ENCODE measurements at regions not wholly inside any gene's neighbourhood (a gene's known extent, or its start where the extent isn't known, plus 50 kb on each side); places are given as distances from the start of the nearest gene placed in this dataset.
"Not testable (repeated sequence)": the region's sequence is repeated elsewhere in the genome, so short reads cannot be mapped to it uniquely, and the experiment has no call there.

DNA sequence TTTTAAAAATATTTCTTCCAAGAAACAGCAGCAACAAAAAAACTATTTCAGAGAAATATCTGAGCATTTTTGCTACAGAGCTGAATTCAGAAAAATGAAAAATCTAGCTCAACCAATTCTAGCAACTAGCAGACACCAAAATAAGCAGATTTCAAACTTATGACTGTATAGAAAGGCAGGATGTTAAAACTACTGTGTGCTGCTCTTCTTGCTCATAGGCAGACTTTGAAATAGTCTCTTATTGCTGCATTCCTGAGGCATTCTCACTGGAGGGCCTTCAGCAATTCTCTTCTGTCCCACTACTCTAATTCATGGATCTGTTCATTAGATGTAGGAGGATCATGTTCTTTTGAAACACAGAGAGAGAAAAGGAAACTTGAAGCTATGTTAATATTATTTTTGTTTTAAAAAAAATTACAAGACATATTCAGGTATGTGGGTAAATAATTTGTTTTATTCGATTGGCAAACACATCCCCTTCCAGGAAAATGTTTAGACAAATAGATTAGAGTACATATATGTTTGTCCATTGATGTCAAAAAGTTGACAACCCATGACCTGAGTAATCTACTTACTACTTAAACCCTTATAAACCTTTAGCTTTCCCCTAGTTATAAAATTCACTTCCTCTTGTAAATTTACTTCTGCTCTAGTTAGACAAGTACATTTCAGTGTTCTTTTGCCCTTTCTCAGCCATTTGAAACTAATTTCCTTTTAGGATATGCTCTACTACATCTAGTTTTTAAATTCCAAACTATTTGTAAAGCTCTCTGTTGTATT lies 428.2 kb upstream of the POT1 start:
- no peak for DNase-seq

DNA sequence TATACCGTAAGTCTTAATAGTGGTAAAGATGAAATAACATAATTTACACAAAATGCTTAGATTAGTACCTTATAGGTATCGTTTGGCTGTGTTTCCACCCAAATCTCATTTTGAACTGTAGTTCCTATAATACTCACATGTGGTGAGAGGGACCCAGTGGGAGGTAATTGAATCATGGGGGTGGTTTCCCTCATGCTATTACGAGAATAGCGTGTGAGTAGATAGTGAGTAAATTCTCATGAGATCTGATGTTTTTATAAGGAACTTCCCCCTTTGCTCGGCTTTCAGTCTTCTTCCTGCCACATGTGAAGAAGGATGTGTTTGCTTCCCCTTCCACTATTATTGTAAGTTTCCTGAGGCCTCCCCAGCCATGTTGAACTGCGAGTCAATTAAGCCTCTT lies 426.3 kb upstream of the POT1 start:
- no peak for DNase-seq

DNA sequence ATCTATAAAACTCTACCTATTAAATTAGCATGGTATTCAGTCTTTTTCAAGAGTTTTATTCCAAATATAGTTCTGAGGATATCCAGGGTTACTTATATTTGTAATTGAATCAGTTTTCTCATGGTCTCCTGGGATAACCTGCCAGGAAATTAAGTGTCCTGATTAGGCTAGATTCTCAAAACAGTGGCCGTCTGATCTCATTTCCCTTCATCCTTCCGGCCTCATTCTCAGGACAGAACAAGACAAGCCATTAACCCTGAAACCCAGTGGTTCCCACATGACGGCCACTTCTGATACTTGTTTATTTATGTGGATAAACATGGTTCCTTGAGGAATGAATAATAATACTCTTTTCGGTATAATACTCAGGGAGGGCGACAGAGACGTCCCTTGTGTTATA lies 417.6 kb upstream of the POT1 start:
- DNase-seq = no peak

DNA sequence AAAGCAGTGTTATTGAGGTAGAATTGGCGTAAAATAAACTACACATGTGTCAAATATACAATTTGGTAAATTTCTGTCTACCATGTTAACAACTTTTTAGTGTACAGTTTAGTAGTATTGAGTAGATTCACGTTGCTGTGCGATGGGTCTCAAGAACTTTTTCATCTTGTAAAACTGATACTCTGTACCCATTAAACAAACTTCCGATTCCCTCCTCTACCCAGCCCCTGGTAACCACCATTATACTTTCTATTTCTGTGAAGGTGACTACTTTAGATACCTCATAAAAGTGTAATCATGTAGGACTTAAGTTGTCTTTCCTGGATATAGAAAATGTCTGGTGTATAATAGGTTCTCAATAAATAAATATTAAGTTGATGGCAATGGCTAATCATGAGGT lies 408.5 kb upstream of the POT1 start:
- no peak for DNase-seq

DNA sequence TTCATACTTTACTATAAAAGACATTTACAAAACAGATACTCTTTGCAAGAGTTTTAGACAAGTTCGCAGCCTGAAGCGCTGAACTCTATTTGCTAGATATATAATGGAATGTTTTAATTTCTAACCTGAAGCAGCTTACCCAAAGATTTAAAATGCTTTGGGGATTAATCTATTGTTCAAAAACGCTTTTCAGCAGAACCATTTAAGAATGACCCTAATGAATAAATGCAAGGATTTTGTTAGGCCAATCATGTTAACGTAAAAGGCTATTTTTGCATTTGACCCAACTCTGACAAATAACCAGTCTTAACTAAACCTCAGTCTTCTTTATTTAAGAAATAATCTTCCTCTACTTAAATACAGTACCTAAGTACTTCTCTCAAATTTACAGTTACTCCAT lies 406.7 kb upstream of the POT1 start:
- DNase-seq = no peak

DNA sequence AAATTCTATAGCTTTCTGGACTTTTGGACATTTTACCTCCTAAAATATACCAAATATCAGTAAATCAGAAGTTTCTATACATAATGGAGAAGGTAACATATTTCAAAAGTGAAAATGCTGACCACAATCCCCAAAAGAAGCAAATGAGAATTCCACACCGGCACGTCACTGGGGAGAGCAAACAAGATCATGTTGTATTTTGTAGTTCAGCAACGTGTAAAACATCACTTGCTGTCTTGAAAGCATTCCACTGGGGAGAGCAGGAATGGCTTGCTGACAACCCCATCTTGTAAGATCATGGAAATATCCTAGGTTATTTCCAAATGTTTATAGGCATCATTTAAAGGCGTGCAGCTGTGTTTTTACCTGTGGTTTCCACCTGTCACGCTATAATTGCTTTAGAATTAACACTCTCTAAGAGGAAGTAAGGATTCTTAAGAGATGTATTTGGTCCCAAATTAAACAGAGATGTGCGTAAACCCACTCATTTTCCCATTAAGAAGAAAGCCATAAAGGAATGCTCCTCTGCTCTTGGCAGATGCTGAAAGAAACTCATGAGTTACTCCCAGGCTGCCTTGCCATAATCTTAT lies 397.1 kb upstream of the POT1 start:
- DNase-seq = no peak

DNA sequence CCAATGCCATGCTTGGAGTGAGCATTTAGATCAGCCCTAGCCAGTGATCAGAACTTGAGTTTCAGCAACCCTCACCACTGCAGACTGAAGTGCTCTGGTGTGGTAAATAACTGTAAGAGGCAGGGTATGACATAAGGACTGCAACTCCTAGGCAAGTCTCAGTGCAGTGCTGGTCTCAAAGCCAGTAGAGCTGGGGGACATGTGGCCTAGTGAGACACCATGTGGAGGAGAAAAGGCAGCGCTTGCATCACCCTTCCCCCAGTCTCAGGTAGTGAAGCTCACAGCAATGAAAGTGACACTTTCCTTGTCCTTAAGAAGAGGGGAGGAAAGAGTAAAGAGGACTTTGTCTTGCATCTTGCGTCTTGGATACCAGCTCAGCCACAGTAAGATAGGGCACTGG lies 386.8 kb upstream of the POT1 start:
- no peak for DNase-seq

DNA sequence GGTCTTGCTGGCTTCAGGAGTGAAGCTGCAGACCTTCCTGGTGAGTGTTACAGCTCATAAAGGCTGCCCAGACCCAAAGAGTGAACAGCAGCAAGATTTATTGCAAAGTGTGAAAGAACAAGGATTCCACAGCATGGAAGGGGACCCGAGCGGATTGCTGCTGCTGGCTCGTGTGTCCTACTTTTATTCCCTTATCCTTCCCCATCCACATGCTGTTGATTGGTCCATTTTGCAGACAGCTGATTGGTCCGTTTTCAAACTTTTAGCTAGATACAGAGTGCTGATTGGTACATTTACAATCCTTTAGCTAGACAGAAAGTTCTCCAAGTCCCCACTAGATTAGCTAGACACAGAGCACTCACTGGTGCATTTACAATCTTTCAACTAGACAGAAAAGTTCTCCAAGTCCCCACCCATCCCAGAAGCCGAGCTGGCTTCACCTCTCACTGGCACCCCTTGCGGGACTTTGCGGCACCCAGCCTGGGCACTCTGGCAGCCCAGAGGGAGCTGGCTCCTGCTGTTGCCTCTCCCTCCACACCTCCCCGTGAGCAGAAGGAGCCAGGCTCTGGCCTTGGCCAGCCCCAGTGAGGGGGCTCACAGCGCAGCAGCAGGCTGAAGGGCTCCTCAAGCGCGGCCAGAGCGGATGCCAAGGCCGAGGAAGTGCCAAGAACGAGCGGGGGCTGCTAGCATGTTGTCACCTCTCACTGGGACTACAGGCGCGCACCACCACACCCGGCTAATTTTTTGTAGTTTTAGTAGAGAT lies 369.6 kb upstream of the POT1 start:
- DNase-seq = no peak

DNA sequence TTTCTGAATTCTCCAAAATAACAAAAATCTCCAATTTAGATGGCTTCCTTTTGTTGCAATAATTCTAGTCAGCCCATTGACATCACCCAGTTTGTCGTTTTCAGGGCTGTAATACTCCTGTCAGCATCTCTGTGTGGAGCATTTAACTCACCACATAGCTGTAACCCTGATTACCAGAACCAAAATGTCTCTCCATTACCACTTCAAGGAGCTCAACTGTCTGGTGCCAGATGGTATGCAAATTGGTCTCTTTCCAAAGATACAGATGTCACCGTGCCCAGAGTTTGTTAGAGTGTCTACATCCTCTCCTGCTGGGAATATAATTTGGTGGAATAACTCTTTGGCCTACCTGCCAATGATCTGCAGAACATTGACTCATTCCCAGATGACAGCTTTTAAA lies 350.3 kb upstream of the POT1 start:
- no peak for DNase-seq

DNA sequence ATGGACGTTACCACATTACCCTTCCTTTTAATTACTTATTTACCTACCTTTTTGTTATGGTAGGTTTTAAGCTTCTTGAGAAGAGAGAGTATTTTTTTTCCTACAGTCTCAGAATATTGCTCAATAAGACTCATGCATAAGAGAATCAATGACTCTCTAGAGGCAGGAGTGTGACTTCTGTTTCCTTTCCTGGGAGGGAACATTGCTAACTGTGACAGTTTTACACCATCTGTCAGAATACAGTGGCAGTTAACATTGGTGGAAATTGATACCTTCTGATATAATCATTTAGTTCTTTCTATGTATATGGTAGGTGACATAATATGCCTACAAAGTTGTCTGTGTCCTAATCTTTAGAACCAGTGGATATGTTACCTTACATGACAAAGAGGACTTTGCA lies 348.7 kb upstream of the POT1 start:
- no peak for DNase-seq

DNA sequence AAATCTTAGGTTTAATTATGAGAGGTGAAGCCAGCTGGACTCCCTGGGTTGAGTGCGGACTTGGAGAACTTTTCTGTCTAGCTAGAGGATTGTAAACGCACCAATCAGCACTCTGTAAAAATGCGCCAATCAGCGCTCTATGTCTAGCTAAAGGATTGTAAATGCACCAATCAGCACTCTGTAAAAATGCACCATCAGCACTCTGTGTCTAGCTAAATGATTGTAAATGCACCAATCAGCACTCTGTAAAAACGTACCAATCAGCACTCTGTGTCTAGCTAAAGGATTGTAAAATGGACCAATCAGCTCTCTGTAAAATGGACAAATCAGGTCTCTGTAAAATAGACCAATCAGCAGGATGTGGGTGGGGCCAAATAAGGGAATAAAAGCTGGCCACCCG lies 345.1 kb upstream of the POT1 start:
- DNase-seq = not testable (repeated sequence)

DNA sequence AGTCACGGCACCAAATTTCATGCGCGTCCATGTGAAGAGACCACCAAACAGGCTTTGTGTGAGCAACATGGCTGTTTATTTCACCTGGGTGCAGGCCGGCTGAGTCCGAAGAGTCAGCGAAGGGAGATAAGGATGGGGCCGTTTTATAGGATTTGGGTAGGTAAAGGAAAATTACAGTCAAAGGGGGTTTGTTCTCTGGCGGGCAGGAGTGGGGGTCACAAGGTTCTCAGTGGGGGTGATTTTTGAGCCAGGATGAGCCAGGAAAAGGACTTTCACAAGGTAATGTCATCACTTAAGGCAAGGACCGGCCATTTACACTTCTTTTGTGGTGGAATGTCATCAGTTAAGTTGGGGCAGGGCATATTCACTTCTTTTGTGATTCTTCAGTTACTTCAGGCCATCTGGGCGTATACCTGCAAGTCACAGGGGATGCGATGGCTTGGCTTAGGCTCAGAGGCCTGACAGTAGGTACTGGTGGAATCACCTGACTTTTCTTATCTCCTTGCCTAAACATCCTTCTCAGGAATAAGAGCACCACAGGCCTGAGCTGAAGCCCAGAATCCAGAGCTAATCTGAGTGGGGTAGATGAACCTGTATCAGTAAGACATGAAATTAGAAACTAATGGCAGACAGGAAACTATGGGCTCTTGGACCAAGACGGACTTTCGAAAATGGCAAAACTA lies 334.7 kb upstream of the POT1 start:
- DNase-seq = not testable (repeated sequence)

DNA sequence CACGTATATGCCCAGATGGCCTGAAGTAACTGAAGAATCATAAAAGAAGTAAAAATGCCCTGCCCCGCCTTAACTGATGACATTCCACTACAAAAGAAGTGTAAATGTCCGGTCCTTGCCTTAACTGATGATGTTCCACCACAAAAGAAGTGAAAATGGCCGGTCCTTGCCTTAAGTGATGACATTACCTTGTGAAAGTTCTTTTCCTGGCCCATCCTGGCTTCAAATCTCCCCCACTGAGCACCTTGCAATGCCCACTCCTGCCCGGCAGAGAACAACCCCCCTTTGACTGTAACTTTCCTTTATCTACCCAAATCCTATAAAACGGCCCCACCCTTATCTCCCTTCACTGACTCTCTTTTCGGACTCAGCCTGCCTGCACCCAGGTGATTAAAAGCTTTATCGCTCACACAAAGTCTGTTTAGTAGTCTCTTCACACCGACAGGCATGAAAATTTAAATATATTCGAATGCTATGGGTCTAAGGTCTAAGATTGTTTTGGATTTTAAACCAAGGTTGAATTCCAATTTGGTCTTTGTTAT lies 329.3 kb upstream of the POT1 start:
- DNase-seq = not testable (repeated sequence)

DNA sequence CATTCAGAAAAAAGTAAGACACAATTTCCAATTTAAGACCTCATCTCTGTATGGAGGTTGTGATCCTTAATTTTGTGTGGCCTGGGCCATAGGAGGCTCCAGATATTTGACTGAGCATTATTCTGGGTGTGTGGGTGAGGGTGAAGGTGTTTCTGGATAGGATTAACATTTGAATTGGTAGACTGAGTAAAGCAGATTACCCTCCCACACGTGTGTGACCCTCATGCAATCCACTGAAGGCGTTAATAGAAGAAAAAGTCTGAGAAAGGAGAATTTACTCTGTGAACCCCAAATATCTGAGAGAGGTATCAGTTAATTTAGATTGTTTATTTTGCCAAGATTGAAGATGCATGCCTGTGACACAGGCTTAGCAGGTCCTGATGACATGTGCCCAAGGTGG lies 328.0 kb upstream of the POT1 start:
- DNase-seq = no peak

DNA sequence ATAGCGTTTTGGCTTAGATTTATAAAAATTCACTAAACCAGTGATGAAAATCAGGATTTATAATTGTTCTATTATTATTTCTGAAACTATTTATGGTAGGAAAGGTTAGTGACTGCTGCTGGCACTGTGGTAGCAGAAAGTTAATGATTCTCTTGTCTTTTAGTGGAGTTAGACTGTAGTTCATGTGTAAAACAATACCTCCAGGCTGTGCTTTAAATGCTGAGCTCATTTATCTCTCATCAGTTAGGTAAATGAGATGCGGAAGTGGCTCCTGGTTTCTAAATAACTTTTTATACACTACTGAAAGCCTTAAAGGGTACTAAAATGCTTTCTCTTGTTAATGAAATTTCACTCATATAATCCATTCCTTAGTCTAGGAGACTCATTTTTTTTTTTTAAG lies 326.8 kb upstream of the POT1 start:
- no peak for DNase-seq

DNA sequence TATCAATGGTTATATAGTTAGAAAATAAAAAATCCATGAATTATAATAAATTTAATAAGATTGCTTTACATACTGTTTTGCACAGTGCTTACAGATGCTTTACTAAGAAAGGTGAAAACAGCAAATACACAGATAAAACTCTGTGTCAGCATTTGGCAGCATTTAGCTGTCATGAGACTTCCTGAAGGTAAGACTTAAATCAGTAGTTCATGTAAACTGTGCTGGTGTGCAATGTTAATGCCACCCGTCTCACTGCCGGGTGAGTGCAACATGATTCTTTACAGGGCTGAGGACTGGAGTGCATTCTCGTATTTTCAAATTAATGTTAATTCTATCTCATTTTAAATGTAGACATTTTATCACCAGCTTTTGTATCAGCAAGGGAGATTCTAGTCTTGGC lies 326.2 kb upstream of the POT1 start:
- DNase-seq = no peak

DNA sequence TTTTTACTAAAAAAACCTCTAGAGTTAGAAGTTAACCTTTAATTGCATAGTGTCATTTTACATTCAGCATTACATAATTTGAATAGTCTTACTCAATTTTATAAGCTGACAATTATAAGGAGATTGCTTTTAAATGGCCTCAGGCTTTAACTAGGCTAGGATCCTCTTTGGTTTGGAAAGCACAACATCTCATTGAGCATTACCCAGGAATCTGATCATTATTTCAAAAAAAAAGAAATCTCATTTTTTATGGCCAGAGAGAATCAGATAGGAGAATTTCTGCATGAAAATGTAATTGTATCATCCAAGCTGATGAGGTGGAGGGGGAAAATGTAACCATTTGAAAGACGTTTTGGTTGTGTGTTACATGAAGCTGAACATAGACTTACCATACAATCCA lies 324.9 kb upstream of the POT1 start:
- DNase-seq = no peak

DNA sequence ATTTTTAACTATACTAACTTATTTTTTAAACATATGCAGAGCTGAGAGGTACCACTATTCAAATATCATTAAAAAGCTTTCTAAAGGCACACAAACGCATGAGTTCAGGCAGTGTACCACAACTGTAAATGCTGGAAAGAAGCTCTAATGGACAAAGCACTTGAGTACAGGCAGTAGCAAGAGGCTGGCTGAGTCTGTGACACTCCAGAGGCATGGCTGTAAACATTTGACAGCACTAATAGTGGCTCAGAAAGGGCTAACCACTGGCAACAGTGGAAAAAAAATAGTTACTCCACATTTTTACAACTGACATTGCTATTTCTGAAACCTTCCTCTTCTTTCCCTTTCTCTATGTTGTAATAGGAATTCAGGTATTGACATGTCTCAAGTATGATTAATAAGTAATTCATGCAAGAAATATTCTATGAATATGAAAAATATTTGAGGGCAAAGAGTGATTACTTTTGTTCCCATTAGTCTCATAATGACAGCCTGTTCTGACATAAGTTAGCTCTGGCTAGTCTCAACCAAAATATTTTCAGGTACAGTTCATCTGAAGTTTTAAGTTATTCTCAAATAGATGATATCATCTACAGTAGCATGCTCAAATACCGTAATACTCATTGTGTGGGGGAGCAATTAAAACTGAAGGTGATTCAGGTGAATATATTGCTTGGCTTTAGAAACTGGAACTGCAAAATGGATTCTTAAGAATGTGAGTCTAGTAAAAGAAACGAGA lies 324.0 kb upstream of the POT1 start:
- DNase-seq = no peak

DNA sequence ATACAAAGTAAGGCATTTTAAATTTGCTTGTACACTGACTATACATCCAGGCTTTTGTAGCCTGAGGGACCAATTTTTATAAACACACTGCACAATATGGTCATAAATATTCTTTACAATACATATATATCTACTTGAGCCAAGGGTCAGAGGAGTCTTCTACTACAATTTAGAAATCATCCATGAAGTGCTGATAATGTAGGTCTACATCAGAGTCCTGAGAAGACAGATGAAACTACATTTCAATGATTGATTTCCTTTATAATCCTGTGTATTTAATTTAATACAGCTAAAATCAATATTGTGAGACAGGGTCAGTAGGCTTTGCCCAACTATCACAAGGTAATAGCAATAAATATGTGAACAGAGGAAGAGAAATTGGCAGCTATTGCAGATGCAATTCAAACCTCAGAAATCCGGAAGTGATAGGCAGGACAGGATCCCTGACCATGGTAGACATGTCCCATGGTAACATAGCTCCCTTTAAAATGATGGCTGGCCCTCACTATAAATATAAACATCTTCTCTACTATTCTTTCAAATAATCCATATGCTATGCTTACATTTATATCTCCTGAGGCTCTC lies 318.0 kb upstream of the POT1 start:
- DNase-seq = no peak

DNA sequence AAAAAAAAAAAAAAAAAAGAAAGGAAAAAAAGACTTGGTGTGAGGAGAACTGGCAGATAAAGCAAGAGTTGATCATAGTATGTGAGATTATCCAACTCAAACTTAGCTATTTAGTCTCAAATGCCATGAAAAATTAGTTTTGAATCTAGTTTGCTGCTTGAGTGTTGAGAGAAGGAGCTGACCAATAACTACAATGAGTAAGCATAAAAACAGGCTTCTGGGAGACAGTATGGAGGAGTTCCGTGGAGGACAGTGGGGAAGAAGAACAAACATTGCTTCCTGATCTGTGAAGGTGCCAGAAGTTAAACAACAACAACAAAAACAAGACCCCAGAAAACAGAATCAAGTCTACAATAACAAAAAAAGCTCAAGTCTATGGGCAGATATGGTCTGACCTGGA lies 317.1 kb upstream of the POT1 start:
- no peak for DNase-seq

DNA sequence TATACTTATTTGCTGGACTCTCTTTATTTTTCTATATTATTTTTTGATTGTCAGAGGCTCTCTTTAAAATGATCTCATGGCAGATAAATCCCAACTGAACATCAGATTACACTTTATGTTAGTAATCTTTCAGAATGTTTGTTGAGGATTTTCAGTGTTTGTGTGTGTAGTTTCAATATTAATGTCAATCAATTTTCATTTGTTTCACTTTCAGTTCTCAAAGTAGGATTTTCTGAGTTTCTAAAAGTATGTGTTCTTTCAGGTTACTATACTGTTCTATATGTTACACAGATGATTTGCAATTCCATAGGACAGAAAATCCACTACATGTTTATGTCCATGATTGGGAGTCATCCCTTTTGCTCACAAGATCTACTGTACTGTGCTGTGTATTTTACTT lies 311.9 kb upstream of the POT1 start:
- no peak for DNase-seq

DNA sequence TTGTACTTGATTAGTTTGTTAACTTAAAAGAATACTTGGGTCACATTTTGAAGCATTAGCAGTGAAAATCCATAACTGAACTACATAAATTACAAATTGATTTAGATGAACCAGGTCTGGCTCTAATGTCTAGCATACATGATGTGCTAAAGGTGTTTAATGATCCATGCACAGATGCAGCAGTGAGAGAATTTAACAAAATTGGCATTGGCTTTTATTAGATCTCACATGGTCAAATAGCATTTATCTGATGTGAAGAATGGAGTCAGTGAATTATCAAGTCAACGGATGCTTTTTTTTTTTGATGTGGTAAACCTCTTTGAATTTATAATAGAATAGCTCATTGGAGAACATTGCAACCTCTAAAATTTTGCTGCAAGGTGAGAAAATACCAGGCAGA lies 293.0 kb upstream of the POT1 start:
- DNase-seq = no peak
